ENCODE measurements at regions not wholly inside any gene's neighbourhood (a gene's known extent, or its start where the extent isn't known, plus 50 kb on each side); places are given as distances from the start of the nearest gene placed in this dataset.
"Not testable (repeated sequence)": the region's sequence is repeated elsewhere in the genome, so short reads cannot be mapped to it uniquely, and the experiment has no call there.

DNA sequence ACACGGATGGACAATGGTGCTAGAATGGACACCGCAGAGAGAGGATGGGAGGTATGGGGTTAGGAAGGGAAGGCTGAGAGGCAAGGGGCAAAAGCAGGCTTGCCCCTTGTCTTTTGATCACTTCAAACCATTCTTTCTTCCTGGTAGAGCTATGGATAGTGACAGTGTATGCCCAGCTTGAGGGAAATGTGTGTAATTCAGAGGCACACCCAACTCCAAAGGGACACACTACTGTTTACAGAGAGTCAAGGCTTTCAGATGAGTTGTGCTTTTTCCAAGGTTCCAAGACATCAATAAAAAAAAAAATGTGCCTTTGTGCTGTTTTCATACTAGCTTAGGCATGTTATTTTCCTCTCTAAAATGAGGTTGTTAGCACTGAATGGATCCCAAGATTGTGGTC lies 185.0 kb downstream of the MCHR2 start:
- no peak for DNase-seq

DNA sequence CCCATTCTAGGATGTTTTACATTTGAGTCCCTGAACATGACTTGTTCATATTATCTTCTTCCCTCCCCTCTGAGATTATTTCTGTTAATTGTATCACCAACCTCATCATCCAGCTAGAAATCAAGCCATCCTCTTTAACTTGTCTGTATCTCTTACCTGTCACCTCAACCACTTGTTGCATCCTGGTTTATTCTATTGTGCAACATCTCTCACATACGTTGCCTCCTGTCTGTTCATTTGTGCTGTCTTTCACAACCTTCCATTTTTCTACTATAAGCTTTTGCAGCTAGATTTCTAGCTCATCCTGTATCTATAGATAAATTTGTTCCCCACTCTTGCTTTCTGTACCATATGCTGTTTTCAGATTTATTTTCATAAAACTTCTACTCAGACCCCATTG lies 183.7 kb downstream of the MCHR2 start:
- DNase-seq, result no peak

GRCh38 chr6:99810942-99811620 lies 182.9 kb downstream of the MCHR2 start:
- DNase-seq, result no peak

DNA sequence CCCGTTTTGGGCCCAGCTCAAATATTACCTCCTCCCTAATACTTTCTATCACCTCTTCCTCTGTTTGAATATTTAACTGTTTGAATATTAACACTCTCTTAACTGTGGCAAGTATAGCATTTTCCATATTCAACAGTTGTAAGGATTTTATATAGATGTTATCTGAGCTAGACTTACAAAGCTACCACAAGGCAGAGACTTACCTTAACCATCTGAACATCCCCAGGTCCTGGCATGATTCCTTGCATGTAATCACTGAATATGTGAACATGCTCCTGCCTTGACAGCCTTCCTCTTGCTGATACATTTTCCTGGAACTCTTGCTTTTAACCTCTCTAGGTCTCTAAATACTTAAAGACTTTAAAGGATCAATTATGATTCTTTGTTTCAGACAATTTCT lies 182.4 kb downstream of the MCHR2 start:
- DNase-seq, result no peak

DNA sequence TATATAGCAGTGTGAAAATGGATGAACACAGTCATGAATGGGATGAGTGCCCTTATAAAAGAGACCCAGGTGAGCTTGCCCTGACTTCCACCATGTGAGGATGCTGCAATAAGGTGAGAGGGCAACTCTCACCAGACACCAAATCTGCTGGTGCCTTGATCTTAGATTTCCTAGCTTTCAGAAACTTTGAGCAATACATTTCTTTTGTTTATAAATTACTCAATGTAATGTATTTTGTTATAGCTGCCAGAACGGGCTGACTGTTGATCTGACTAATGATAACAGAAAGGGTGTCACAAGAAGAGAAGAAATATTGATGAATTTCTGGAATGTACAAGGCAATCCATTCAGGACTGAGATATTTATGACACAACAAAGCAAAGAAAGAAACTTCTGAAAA lies 180.5 kb downstream of the MCHR2 start:
- DNase-seq, result no peak

GRCh38 chr6:99814230-99814928 lies 179.6 kb downstream of the MCHR2 start:
- no peak for DNase-seq

GRCh38 chr6:99816795-99817194 lies 177.2 kb downstream of the MCHR2 start:
- DNase-seq, result no peak

GRCh38 chr6:99818161-99818560 lies 175.9 kb downstream of the MCHR2 start:
- DNase-seq, result no peak

- no peak for DNase-seq
Measured at GRCh38 chr6:99819853-99820252, 174.2 kb downstream of the MCHR2 start.

GRCh38 chr6:99821164-99821563 lies 172.9 kb downstream of the MCHR2 start:
- DNase-seq, result no peak

DNA sequence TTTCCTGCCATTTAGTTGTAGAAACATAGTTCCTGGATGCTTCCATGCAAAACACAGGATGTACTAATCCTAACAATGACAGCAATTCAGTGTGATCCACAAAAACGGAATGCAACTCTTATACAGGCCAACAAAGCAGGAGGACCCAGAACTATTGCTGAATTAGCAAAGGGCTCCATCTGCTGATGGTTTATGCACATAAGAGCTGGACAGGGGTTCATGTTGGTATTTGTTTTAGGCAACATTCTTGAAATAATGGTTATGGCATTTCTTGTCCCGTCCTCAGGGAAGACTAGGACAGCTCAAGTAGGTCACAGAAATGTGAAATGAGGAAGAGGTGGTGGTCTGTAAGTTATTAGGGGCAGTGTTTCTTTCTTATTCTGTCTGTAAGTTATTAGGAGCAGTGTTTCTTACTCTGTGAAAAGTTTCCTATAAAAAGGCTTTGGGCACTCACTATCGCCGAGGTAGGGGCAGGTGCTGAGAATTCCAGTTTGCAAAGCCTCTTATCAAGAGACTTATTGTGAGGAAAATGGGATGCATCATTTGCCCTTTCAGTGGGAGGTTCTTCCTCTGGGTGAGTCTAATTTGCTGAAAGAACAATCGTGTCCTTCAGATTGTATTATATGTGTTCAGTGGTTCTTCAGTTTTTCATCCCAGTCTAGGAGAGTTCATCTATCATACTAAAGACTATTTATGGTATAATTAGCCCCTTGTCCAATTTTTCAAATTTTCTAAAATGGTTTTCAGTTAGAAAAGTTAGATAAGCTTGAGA lies 171.1 kb downstream of the MCHR2 start:
- DNase-seq, result no peak

DNA sequence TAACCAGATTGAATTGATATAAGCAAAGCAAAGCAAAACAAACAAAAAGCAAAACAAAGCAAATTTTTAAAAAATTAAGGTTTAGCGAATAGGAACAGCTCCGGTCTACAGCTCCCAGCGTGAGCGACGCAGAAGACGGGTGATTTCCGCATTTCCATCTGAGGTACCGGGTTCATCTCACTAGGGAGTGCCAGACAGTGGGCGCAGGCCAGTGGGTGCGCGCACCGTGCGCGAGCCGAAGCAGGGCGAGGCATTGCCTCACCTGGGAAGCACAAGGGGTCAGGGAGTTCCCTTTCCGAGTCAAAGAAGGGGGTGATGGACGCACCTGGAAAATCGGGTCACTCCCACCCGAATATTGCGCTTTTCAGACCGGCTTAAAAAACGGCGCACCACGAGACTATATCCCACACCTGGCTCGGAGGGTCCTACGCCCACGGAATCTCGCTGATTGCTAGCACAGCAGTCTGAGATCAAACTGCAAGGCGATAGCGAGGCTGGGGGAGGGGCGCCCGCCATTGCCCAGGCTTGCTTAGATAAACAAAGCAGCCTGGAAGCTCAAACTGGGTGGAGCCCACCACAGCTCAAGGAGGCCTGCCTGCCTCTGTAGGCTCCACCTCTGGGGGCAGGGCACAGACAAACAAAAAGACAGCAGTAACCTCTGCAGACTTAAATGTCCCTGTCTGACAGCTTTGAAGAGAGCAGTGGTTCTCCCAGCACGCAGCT lies 170.3 kb downstream of the MCHR2 start:
- DNase-seq, result not testable (repeated sequence)

GRCh38 chr6:99833034-99833433 lies 161.0 kb downstream of the MCHR2 start:
- no peak for DNase-seq

GRCh38 chr6:99836471-99836870 lies 157.6 kb downstream of the MCHR2 start:
- DNase-seq, result no peak

DNA sequence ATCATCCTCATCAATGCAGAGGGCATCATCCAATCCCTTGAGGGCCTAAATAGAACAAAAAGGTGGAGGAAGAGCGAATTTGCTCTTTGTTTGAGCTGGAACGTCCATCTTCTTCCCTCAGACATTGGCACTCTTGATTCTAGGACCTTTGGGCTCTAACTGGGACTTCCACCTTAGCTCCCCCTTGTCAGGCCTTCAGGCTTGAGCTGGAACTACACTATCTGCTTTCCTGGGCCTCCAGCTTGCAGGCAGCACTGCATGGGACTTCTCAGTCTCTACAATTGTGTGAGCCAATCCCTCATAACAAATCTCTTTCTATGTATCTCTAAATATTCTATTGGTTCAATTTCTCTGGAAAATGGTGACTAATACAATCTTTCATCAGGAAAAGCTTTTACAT lies 155.4 kb downstream of the MCHR2 start:
- no peak for DNase-seq

GRCh38 chr6:99841297-99841696 lies 152.7 kb downstream of the MCHR2 start:
- DNase-seq, result no peak

DNA sequence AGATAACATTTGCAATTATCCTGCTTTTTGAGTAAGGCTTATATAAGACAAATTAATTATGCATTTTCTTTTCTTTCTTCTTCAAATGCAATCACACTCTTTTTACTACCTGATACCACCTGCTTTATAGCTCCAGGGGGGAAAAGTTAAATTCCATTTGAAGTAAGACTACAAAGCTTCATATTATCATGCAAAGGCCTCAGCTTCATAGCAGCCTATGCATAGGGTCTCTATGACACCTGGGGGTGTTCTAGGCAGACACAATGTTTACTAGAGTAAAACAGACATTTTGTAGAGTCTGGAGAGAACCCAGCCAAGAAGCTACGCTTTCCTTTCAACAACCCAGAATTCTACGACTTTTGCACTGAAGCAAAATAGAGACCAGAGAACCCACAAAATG lies 148.0 kb downstream of the MCHR2 start:
- DNase-seq, result no peak

- DNase-seq, result no peak
Measured at GRCh38 chr6:99850841-99851240, 143.2 kb downstream of the MCHR2 start.

GRCh38 chr6:99852031-99852430 lies 142.0 kb downstream of the MCHR2 start:
- no peak for DNase-seq

GRCh38 chr6:99867026-99867425 lies 127.0 kb downstream of the MCHR2 start:
- DNase-seq, result no peak

GRCh38 chr6:99868074-99868702 lies 125.8 kb downstream of the MCHR2 start:
- DNase-seq, result peak; percentile 29
